ENCODE measurements at regions not wholly inside any gene's neighbourhood (a gene's known extent, or its start where the extent isn't known, plus 50 kb on each side); places are given as distances from the start of the nearest gene placed in this dataset.

DNA sequence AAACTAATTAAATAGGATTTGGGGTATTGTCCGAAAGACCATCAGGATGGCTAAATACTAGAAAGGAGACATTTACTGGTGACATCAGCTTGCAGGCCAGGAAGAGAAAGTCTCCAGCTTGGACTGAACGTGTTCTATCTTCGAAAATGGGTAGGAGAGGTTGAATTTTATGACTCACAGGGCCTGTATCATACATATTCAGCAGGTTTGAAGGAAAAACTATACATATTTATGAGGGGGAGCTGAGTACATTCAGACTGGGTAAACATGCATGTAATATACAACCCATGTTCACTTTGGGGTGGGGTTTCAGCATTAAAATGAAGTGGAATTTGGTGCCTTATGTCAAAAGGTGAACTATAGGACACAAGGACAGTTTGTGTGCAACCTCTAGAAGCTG, 129.3 kb upstream of the CRBN start:
- TF ChIP-seq, protein P1, sequence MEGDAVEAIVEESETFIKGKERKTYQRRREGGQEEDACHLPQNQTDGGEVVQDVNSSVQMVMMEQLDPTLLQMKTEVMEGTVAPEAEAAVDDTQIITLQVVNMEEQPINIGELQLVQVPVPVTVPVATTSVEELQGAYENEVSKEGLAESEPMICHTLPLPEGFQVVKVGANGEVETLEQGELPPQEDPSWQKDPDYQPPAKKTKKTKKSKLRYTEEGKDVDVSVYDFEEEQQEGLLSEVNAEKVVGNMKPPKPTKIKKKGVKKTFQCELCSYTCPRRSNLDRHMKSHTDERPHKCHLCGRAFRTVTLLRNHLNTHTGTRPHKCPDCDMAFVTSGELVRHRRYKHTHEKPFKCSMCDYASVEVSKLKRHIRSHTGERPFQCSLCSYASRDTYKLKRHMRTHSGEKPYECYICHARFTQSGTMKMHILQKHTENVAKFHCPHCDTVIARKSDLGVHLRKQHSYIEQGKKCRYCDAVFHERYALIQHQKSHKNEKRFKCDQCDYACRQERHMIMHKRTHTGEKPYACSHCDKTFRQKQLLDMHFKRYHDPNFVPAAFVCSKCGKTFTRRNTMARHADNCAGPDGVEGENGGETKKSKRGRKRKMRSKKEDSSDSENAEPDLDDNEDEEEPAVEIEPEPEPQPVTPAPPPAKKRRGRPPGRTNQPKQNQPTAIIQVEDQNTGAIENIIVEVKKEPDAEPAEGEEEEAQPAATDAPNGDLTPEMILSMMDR (IDR thresholded peaks at IDR 0.05): no peak
- no peak for TF ChIP-seq POLR2AphosphoS5 (IDR thresholded peaks at IDR 0.05)
- no peak for TF ChIP-seq POLR2A (IDR thresholded peaks at IDR 0.05; ENCODE audit: low read depth)
